Stimulated activated CD4-positive, alpha-beta T cell treated with anti-CD3 and anti-CD28 coated beads, Interleukin-15, amount 100 ng/mL, for 48 hours (primary cell): ENCODE measurements at regions not wholly inside any gene's neighbourhood (a gene's known extent, or its start where the extent isn't known, plus 50 kb on each side); places are given as distances from the start of the nearest gene placed in this dataset.

Experiments used
- DNase-seq, 2 donors: peaks; one replicate each; pipeline ENCODE4 v3.0.0-alpha.2; 2020; ENCODE audit warnings: low read depth in 2 of 2

DNA sequence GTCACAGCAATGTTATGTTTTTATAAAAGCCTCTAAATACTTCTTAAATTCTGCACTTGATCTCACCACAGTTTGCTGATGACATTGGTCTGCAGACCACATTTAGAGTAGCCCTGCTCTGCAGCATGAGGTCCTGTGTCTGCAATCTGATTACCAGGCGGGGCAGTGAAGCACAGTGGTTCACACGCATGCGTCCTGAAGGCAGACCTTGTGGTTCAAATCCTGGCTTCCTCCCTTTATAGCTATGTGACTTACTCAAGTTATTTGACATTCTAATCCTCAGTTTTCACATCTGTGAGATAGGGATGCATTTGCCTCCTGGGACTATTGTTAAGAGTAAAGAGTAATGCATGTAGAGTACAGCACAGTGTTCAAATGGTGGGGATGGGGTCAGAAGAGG is 50.3 kb downstream of the BMAL2 start:
- DNase-seq, result no peak

DNA sequence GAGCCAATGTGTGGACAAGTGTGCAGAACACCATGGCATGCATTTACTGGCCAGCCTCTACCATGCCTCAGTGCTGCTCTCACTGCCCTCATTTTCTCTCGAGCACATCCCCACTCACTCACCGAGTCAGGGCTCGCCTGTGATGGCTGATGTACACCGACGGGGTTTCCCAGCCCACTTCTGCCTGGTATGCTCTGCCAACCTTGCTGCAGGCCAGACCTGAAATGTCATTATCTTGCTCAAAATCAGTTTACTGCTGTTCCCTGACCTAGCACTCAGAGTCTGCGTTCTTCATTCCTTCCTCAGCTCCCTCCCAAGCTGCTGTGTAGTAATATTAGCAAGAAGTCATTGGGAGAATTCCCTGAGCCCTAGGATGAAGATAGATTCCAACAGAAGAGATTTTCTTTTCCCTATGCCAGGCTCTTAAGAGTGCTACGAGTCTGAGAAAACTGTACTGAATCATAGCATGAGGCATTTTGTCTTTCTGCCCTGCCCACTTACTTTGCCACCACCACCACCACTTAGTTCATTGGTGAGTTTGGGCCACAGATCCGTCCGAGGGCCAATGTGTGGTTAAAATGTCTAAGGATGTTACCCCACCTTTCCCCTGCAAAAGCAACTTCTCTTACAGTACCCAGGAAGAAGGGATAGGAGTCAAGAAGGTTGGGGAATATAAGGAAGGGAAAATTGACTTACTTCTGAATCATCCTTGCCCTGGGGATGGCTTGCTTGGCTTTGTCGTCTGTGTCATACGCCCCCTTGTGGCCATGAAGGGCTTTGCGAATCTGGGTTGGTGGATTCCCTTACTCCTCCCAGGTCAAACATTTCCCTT is 51.0 kb downstream of the BMAL2 start:
- peak; percentile 37 to 62 for DNase-seq

DNA sequence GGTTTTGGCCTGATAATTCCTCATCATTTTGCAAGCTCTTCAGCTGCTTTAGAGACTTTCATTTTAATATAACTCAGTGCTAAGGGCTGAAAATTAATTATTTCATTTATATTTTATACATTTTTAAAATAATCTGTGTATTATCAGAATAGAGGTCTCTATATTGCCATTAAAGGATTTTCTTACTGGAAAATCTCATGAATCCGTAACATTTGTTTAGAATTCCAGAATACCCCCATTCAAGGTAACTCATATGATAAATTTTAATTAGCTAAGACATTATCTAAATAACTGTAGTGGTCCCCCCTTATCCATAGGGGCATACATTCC is 51.6 kb downstream of the BMAL2 start:
- no peak for DNase-seq

DNA sequence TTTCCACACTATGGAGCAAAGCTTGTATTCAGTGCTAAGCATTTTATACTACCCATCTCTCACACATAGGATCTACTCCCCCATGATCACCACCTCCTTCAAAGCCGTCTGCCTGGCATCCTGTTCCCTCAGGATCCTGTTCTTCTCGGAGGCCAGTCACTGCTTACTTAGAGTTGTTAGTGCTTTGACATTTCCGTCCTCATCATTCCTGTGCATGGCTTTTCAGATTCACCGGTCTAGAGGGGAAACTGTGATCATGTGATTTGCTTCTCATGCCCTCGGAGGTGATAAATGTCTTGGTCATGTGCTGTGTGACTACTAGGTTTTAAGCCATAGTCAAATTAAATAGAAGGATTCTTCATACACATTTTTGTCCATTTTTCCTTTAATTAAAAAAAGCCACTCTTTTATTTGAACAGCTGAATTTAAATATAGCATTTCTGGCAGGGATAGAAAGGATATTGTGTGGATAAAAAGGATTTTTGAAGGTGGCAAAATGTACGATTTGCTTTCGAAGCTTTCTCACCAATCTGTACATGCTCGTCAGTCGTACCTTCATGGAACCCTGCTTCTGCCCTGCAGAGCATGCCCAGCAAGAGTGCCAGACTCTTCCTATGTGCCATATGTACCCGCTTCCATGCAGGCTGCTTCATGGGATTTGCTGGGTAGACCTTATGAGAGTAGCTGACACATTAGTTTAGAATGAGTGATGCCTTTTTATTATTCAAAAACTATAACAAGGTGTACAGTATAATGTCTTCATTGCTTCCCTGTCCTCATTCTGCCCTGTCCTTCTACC is 53.3 kb downstream of the BMAL2 start:
- DNase-seq, result no peak

DNA sequence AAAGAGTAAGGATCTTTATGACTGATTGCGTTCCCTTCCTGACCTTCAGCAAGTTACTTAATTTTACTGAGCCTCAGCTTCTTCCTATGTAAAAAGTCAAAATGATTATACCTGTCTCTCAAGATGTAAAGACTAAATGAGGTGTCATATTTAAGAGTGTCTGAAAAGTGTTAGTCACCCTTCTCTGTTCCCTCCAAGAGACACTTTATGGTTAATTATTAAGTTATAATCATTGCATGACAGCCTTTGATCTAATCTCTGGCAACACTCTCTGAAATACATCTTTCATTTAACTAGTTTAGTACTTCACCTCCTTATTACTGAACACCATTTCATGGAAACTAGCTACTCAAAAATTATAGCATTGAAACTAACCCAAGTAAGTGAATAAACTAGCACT is 54.8 kb downstream of the BMAL2 start:
- DNase-seq, result no peak

DNA sequence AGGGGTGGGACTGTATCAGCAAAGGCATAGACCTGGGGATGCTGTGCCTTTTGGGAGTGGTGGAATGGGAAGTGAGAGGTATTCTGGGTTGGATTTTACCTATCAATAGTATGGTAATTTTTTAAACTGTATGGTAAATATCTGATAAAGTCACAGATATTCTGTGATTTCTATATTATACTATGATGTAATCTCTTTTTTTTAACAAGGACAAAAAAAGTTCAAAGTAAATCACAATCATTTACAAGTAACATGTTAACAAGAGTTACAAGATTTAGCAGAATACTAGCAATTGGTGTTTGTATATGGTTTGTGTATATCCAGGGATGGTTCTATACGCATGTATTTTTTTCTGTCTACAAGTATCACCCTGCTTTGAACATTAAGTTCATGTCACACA is 56.0 kb downstream of the BMAL2 start:
- DNase-seq, result no peak

DNA sequence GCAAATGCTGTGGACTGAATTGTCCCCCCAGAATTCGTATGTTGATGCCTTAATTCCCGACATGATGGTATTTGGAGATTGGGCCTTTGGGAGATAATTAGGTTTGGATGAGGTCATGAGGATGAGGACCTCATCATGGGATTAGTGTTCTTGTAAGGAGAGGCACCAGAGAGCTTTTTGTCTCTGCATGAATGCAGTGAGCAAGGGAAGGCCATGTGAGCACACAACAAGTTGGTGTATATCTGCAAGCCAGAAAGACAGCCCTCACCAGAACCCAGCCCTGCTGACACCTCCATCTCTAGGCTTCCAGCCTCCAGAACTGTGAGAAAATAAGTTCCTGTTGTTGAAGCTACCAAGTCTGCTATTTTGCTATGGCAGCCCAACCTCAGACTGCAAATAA is 51.9 kb upstream of the SMCO2 start:
- no peak for DNase-seq

DNA sequence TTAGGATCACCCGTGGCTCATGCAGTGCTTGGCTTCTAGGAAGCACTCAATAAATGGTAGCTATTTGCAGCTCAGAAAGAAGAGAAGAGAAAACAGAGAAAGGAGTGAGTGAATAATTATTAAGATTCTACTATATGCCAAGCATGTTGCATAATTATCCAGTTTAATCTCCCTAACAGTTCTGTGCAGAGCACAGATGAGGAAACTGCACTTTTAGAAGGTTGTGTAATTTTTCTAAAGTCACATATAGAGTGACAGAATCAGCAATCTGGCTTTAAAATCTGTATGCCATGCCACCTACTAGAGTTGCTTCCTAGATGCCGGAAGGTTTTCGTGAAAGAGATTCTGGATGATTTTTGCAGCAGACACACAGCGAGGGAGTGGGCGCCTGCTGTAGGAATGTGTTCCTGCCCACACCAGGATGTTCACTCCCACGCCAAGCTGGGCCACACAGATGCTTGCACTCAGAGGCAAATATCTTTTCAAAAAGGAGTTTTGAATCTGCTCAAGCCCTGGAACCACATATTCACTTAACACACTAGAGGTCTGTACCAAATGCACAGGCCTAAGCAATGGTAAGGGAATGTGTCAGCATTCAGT is 50.2 kb upstream of the SMCO2 start:
- no peak for DNase-seq
